ENCODE measurements at regions not wholly inside any gene's neighbourhood (a gene's known extent, or its start where the extent isn't known, plus 50 kb on each side); places are given as distances from the start of the nearest gene placed in this dataset.

GRCh38 chr4:104909376-104909775, 237.3 kb upstream of the TET2 start:
- H3K4me1 ChIP-seq (ENCODE audit: low read depth, poor library complexity, severe bottlenecking), result no peaks in the 10 kb centered on the region
- no peak overlapping the region for H2AFZ ChIP-seq (ENCODE audit: low read depth)
- no peak overlapping the region for H3K9ac ChIP-seq
- H3K79me2 ChIP-seq (ENCODE audit: insufficient read depth, low read depth), result no peaks in the 10 kb centered on the region
- H3K27ac ChIP-seq, result no peak overlapping the region
- no peaks in the 10 kb centered on the region for H3K27me3 ChIP-seq (ENCODE audit: insufficient read depth, low read depth)
- H3K36me3 ChIP-seq (ENCODE audit: insufficient read depth), result no peaks in the 10 kb centered on the region
- no peak overlapping the region for H3K4me2 ChIP-seq
- H4K20me1 ChIP-seq (ENCODE audit: insufficient read depth), result no peaks in the 10 kb centered on the region
- no peak overlapping the region for H3K4me3 ChIP-seq (IDR thresholded peaks at IDR 0.05; ENCODE audit: insufficient read depth, low read depth, low read length)
- TF ChIP-seq CTCF (conservative IDR thresholded peaks at IDR 0.05; ENCODE audit: low read depth, low read length), result no peak

- Histone ChIP-seq H2AFZ (ENCODE audit: low read depth) (no peak overlapping the region), H3K27ac (no peak overlapping the region), H3K36me3 (ENCODE audit: insufficient read depth) (no peaks in the 10 kb centered on the region), H3K79me2 (ENCODE audit: insufficient read depth, low read depth) (no peaks in the 10 kb centered on the region), H3K4me1 (ENCODE audit: low read depth, poor library complexity, severe bottlenecking) (no peaks in the 10 kb centered on the region), H4K20me1 (ENCODE audit: insufficient read depth) (no peaks in the 10 kb centered on the region), H3K27me3 (ENCODE audit: insufficient read depth, low read depth) (no peaks in the 10 kb centered on the region), H3K4me2 (no peak overlapping the region), H3K4me3 (IDR thresholded peaks at IDR 0.05; ENCODE audit: insufficient read depth, low read depth, low read length) (no peak overlapping the region), H3K9ac (no peak overlapping the region)
- TF ChIP-seq CTCF (conservative IDR thresholded peaks at IDR 0.05; ENCODE audit: low read depth, low read length), result no peak
These were observed 234.2 kb upstream of the TET2 start for GRCh38 chr4:104912518-104912917.

- Histone ChIP-seq H3K79me2 (ENCODE audit: insufficient read depth, low read depth) (no peaks in the 10 kb centered on the region), H3K4me2 (no peak overlapping the region), H3K27ac (no peak overlapping the region), H3K4me1 (ENCODE audit: low read depth, poor library complexity, severe bottlenecking) (no peaks in the 10 kb centered on the region), H3K9ac (no peak overlapping the region), H4K20me1 (ENCODE audit: insufficient read depth) (no peaks in the 10 kb centered on the region), H3K4me3 (IDR thresholded peaks at IDR 0.05; ENCODE audit: insufficient read depth, low read depth, low read length) (no peak overlapping the region), H3K27me3 (ENCODE audit: insufficient read depth, low read depth) (no peaks in the 10 kb centered on the region), H3K36me3 (ENCODE audit: insufficient read depth) (no peaks in the 10 kb centered on the region), H2AFZ (ENCODE audit: low read depth) (no peak overlapping the region)
- TF ChIP-seq CTCF (conservative IDR thresholded peaks at IDR 0.05; ENCODE audit: low read depth, low read length), result no peak
These were observed 231.3 kb upstream of the TET2 start for GRCh38 chr4:104915373-104915772.

- Histone ChIP-seq H3K4me3 (IDR thresholded peaks at IDR 0.05; ENCODE audit: insufficient read depth, low read depth, low read length) (no peak overlapping the region), H4K20me1 (ENCODE audit: insufficient read depth) (no peaks in the 10 kb centered on the region), H3K9ac (no peak overlapping the region), H3K27ac (no peak overlapping the region), H3K36me3 (ENCODE audit: insufficient read depth) (no peaks in the 10 kb centered on the region), H3K4me2 (no peak overlapping the region), H3K27me3 (ENCODE audit: insufficient read depth, low read depth) (no peaks in the 10 kb centered on the region), H2AFZ (ENCODE audit: low read depth) (no peak overlapping the region), H3K79me2 (ENCODE audit: insufficient read depth, low read depth) (no peaks in the 10 kb centered on the region), H3K4me1 (ENCODE audit: low read depth, poor library complexity, severe bottlenecking) (no peaks in the 10 kb centered on the region)
- TF ChIP-seq CTCF (conservative IDR thresholded peaks at IDR 0.05; ENCODE audit: low read depth, low read length), result no peak
These were observed 230.8 kb upstream of the TET2 start for GRCh38 chr4:104915864-104916263.

GRCh38 chr4:104919406-104919805, 227.3 kb upstream of the TET2 start:
- Histone ChIP-seq H2AFZ (ENCODE audit: low read depth) (no peak overlapping the region), H3K79me2 (ENCODE audit: insufficient read depth, low read depth) (no peaks in the 10 kb centered on the region), H4K20me1 (ENCODE audit: insufficient read depth) (no peaks in the 10 kb centered on the region), H3K4me2 (no peak overlapping the region), H3K27ac (no peak overlapping the region), H3K36me3 (ENCODE audit: insufficient read depth) (no peaks in the 10 kb centered on the region), H3K27me3 (ENCODE audit: insufficient read depth, low read depth) (no peaks in the 10 kb centered on the region), H3K4me3 (IDR thresholded peaks at IDR 0.05; ENCODE audit: insufficient read depth, low read depth, low read length) (no peak overlapping the region), H3K9ac (no peak overlapping the region), H3K4me1 (ENCODE audit: low read depth, poor library complexity, severe bottlenecking) (no peaks in the 10 kb centered on the region)
- TF ChIP-seq CTCF (conservative IDR thresholded peaks at IDR 0.05; ENCODE audit: low read depth, low read length), result no peak

All from KMS-11 (cell line).